Sigmoid colon (tissue), 6 donors: ENCODE measurements at regions not wholly inside any gene's neighbourhood (a gene's known extent, or its start where the extent isn't known, plus 50 kb on each side); places are given as distances from the start of the nearest gene placed in this dataset.

Source experiments
- DNase-seq: peaks from one replicate; pipeline ENCODE4 v3.0.0-alpha.2; 2019
- H3K27ac ChIP-seq, 4 donors: fragments of 200-600 bp; sonication (generic); one replicate each; pipeline ENCODE4 v1.5.1; 2016 to 2019; ENCODE audit warnings: mild to moderate bottlenecking in 1 of 4
- H3K27me3 ChIP-seq, 3 donors: fragments of 200-600 bp; sonication (generic); one replicate each; pipeline ENCODE4 v1.5.1; 2019; ENCODE audit warnings: mild to moderate bottlenecking in 1 of 3
- H3K36me3 ChIP-seq, 4 donors: fragments of 200-600 bp; sonication (generic); one replicate each; pipeline ENCODE4 v1.5.1; 2016 to 2019
- H3K4me1 ChIP-seq, 4 donors: fragments of 200-600 bp; sonication (generic); one replicate each; pipeline ENCODE4 v1.5.1; 2017 to 2019
- H3K4me3 ChIP-seq, 4 donors: fragments of 200-600 bp; sonication (generic); one replicate each; pipeline ENCODE4 v1.5.1; 2017 to 2019; ENCODE audit warnings: mild to moderate bottlenecking in 2 of 4, moderate library complexity in 1 of 4
- H3K9me3 ChIP-seq, 4 donors: fragments of 200-600 bp in 3 of 4; sonication (generic) in 3 of 4; one replicate each; pipeline versions ENCODE4 v1.5.1 to v1.6.1; 2013 to 2019
- EP300 ChIP-seq, 4 donors: sonication (generic); formaldehyde crosslinking; IDR thresholded peaks; one replicate each; pipeline ENCODE4 v1.6.1; 2017; ENCODE audit warnings: antibody characterized with exemption in 4 of 4
- POLR2A ChIP-seq, 2 donors: fragments of 450-650 bp; IDR thresholded peaks; one replicate each; pipeline ENCODE4 v1.6.1; 2016; ENCODE audit warnings: antibody characterized with exemption in 2 of 2, mild to moderate bottlenecking in 2 of 2, moderate library complexity in 2 of 2
- POLR2AphosphoS5 ChIP-seq, 4 donors: sonication (generic); formaldehyde crosslinking; IDR thresholded peaks; one replicate each; pipeline ENCODE4 v1.6.1; 2017; ENCODE audit warnings: antibody characterized with exemption in 4 of 4
- WGBS, 2 donors: extraction: QIAGEN DNeasy Blood & Tissue Kit; methylation state at CpG; one replicate each; pipeline ENCODE4 v1.1.7; 2013; 5-methylcytosine and 5-hydroxymethylcytosine counted together
- intact Hi-C: fragments of 100-400 bp; cut with DNase I; formaldehyde crosslinking; loops from one replicate; pipeline ENCODE4 v1.15.1; 2023
- TF ChIP-seq, protein P1 (sequence below), 4 experiments: fragments of 450-650 bp in 3 of 4; fragments of 200-600 bp in 1 of 4; IDR thresholded peaks; one replicate each; pipeline ENCODE4 v1.5.1; 2016 to 2019; ENCODE audit warnings: antibody characterized with exemption in 4 of 4, mild to moderate bottlenecking in 3 of 4, moderate library complexity in 2 of 4
- donor health status: healthy with polysubstance abuse.
- donor health status: healthy.

DNA sequence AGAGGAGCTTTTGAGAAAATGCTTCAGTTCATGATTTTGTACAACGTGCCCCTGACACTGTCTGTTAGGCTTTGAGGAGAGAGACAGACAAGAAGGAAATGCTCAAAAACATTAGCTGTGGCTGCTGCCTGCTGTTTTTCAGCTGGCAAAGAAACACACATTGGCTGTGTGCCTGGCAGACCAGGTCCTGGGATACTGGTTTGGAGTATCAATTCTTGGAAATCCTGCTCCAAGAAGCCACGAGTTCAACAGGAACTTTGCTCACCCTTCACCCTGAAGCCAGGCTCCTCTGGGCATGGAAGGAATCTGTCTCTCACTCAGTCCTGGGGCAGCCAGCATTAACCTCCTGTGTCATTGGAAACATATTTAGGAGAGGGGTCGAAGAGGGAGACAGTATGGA, 245.5 kb downstream of the AUH start:
- Histone ChIP-seq H3K27ac (no peak overlapping the region), H3K4me3 (no peak overlapping the region), H3K4me1 (peaks cover 0 to 35% (median 30%) of the 10 kb centered on the region in 4 donors), H3K36me3 (no peaks in the 10 kb centered on the region), H3K9me3 (no peaks in the 10 kb centered on the region), H3K27me3 (no peaks in the 10 kb centered on the region)
- intact Hi-C loops, result loop anchor here (5.0 kb wide), 1 partner anchor 76 kb away; no protein-coding TSS in a partner anchor
- TF ChIP-seq, protein P1, sequence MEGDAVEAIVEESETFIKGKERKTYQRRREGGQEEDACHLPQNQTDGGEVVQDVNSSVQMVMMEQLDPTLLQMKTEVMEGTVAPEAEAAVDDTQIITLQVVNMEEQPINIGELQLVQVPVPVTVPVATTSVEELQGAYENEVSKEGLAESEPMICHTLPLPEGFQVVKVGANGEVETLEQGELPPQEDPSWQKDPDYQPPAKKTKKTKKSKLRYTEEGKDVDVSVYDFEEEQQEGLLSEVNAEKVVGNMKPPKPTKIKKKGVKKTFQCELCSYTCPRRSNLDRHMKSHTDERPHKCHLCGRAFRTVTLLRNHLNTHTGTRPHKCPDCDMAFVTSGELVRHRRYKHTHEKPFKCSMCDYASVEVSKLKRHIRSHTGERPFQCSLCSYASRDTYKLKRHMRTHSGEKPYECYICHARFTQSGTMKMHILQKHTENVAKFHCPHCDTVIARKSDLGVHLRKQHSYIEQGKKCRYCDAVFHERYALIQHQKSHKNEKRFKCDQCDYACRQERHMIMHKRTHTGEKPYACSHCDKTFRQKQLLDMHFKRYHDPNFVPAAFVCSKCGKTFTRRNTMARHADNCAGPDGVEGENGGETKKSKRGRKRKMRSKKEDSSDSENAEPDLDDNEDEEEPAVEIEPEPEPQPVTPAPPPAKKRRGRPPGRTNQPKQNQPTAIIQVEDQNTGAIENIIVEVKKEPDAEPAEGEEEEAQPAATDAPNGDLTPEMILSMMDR (IDR thresholded peaks at IDR 0.05), result no peak
- no peak for TF ChIP-seq EP300 (IDR thresholded peaks at IDR 0.05)
- DNase-seq, result no peak
- 47 to 59% methylated on average over 3 of the region's 3 CpGs for WGBS, 2 donors

DNA sequence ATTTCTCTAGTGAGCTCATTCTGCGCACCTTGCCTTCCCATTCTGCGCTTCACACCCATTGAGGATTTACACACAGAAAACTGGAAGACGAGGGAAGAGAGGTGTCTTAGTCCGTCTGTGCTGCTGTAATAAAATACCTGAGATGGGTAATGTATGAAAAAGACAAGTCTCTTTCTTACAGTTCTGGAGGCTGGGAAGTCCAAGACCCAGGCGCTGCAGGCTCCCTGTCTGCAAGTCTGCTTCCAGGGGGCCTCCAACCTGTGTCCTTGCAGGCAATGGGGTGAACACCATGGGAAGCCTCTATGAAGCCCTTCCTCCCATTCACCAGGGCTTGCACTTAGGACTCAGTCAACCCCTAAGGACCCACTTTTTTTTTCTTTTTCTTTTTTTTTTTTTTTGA, 245.0 kb downstream of the AUH start:
- H3K4me1 ChIP-seq, result peaks cover 0 to 35% (median 30%) of the 10 kb centered on the region in 4 donors
- H3K4me3 ChIP-seq, result no peak overlapping the region
- DNase-seq, result no peak
- WGBS, 2 donors, result 96 to 98% methylated on average over 5 of the region's 5 CpGs
- no peaks in the 10 kb centered on the region for H3K36me3 ChIP-seq
- H3K27me3 ChIP-seq, result no peaks in the 10 kb centered on the region
- no peaks in the 10 kb centered on the region for H3K9me3 ChIP-seq
- TF ChIP-seq, protein P1 (IDR thresholded peaks at IDR 0.05), result no peak
- no peak for TF ChIP-seq POLR2AphosphoS5 (IDR thresholded peaks at IDR 0.05)
- no peak for TF ChIP-seq POLR2A (IDR thresholded peaks at IDR 0.05)
- no peak for TF ChIP-seq EP300 (IDR thresholded peaks at IDR 0.05)
- intact Hi-C loops, result loop anchor here (5.0 kb wide), 1 partner anchor 76 kb away; no protein-coding TSS in a partner anchor
- H3K27ac ChIP-seq, result no peak overlapping the region

DNA sequence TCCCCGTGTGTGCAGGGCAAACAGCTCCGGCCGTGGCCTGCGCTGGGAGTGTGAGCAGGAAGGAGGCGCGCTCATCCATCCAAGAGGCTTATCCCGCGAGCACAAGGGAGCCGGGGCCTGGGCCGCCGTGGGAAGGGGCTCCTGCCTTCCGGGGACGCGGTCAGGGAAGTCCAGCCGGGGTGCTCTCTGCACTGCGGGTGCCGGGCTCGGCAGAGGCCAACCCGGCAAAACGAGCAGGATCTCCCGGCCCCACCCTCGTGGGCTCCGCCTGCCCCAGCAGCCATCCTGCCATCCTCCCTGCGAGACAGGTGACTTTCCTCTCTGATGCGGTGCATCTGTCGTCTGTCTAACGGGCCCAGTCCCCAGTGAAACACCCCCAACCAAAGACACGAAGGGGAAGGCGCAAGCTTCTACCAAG, 244.2 kb downstream of the AUH start:
- TF ChIP-seq, protein P1 (IDR thresholded peaks at IDR 0.05), result no peak
- TF ChIP-seq EP300 (IDR thresholded peaks at IDR 0.05), result no peak
- no peak for TF ChIP-seq POLR2A (IDR thresholded peaks at IDR 0.05)
- TF ChIP-seq POLR2AphosphoS5 (IDR thresholded peaks at IDR 0.05), result no peak

DNA sequence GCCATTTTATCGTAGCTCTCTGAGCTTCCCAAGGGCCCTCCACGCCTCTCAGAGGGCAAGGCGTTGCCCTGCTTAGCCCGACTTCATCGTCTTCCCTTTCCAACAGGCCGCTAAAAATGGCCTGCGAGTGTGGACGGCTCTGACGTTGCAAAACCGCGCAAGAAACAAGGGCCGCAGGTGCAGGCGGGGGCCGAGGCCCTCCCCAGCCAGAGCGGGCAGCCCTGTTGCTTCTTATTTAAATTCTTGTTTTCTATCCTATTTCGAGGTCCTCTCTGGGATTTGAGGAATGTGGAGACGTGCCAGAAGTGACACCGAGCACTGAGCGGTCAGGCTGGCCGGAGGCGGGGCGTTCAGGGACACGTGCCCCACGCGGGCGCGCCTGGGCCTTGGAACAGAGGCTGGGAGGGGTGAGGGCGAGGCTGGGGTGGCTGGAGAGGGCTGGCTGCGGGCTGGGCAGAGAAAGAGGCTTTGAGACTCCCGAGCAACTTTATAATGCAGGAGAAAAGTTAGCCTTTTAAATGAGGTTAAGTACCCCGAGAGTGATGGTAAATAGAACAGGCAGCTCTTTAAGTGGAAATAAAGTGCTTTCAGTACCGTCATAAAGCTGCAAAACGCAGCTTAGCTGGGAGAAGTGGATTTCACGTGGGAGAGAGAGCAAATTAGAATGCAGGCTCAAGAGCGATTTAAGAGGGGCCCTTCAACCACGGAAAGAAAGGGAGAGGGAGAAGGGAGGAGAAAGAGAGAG, 243.6 kb downstream of the AUH start:
- WGBS, 2 donors, result 8 to 22% methylated on average over 36 of the region's 36 CpGs
- peak overlapping the region; percentile 67 to 75 (median 72) for H3K27ac ChIP-seq
- peak overlapping the region in 3 of 4 donors; percentile 24 to 38 (median 27) for H3K4me3 ChIP-seq
- DNase-seq, result peak; percentile 92
- no peaks in the 10 kb centered on the region for H3K36me3 ChIP-seq
- peaks cover 0 to 35% (median 30%) of the 10 kb centered on the region in 4 donors for H3K4me1 ChIP-seq
- TF ChIP-seq EP300 (IDR thresholded peaks at IDR 0.05), result peak in 1 of 4 donors; percentile 23
- peak in 1 of 2 donors; percentile 34 for TF ChIP-seq POLR2A (IDR thresholded peaks at IDR 0.05)
- peak; percentile 16 to 53 (median 50) for TF ChIP-seq POLR2AphosphoS5 (IDR thresholded peaks at IDR 0.05)
- TF ChIP-seq, protein P1 (IDR thresholded peaks at IDR 0.05), result no peak
- intact Hi-C loops, result loop anchor here (5.0 kb wide), 1 partner anchor 74 kb away; no protein-coding TSS in a partner anchor
- H3K27me3 ChIP-seq, result no peaks in the 10 kb centered on the region
- H3K9me3 ChIP-seq, result no peaks in the 10 kb centered on the region

More for the DNA sequence above, 244.2 kb downstream of the AUH start:
- peaks cover 0 to 35% (median 30%) of the 10 kb centered on the region in 4 donors for H3K4me1 ChIP-seq
- H3K27me3 ChIP-seq, result no peaks in the 10 kb centered on the region
- peak overlapping the region in 2 of 4 donors; percentile 24 to 38 for H3K4me3 ChIP-seq
- no peaks in the 10 kb centered on the region for H3K36me3 ChIP-seq
- no peak for DNase-seq
- 55 to 77% methylated on average over 29 of the region's 29 CpGs for WGBS, 2 donors
- intact Hi-C loops, result loop anchor here (5.0 kb wide), 1 partner anchor 75 kb away; no protein-coding TSS in a partner anchor
- peak overlapping the region; percentile 67 to 75 (median 72) for H3K27ac ChIP-seq
- H3K9me3 ChIP-seq, result no peaks in the 10 kb centered on the region
